Activated T-cell treated with anti-CD3 and anti-CD28 coated beads for 24 hours (primary cell): ENCODE measurements at regions not wholly inside any gene's neighbourhood (a gene's known extent, or its start where the extent isn't known, plus 50 kb on each side); places are given as distances from the start of the nearest gene placed in this dataset.

Experiments used
- DNase-seq: peaks from one replicate; pipeline ENCODE4 v3.0.0-alpha.2; 2020; ENCODE audit warnings: low read depth

- no peak for DNase-seq
These were observed 188.7 kb upstream of the GSE1 start for GRCh38 chr16:85424260-85425073.

GRCh38 chr16:85425074-85425662, 188.0 kb upstream of the GSE1 start:
- DNase-seq = no peak

- no peak for DNase-seq
These were observed 186.3 kb upstream of the GSE1 start for GRCh38 chr16:85426806-85427205.

- DNase-seq = no peak
These were observed 184.8 kb upstream of the GSE1 start for GRCh38 chr16:85428168-85428898.

GRCh38 chr16:85428899-85429775, 184.0 kb upstream of the GSE1 start:
- no peak for DNase-seq

- no peak for DNase-seq
These were observed 183.2 kb upstream of the GSE1 start for GRCh38 chr16:85429776-85430522.

GRCh38 chr16:85430523-85431421, 182.3 kb upstream of the GSE1 start:
- DNase-seq = no peak

- DNase-seq = no peak
These were observed 181.5 kb upstream of the GSE1 start for GRCh38 chr16:85431431-85432124.

- DNase-seq = no peak
These were observed 180.5 kb upstream of the GSE1 start for GRCh38 chr16:85432606-85433005.

GRCh38 chr16:85433477-85433876, 179.6 kb upstream of the GSE1 start:
- no peak for DNase-seq

GRCh38 chr16:85435286-85435685, 177.8 kb upstream of the GSE1 start:
- no peak for DNase-seq

GRCh38 chr16:85435700-85436099, 177.4 kb upstream of the GSE1 start:
- DNase-seq = no peak

- no peak for DNase-seq
These were observed 176.9 kb upstream of the GSE1 start for GRCh38 chr16:85436207-85436606.

- DNase-seq = no peak
These were observed 176.4 kb upstream of the GSE1 start for GRCh38 chr16:85436636-85437165.

- DNase-seq = no peak
These were observed 175.7 kb upstream of the GSE1 start for GRCh38 chr16:85437166-85438052.

- no peak for DNase-seq
These were observed 174.0 kb upstream of the GSE1 start for GRCh38 chr16:85438981-85439685.

- no peak for DNase-seq
These were observed 172.4 kb upstream of the GSE1 start for GRCh38 chr16:85440744-85441143.
